Astrocyte of the spinal cord (primary cell): ENCODE measurements at regions not wholly inside any gene's neighbourhood (a gene's known extent, or its start where the extent isn't known, plus 50 kb on each side); places are given as distances from the start of the nearest gene placed in this dataset.
"Not testable (repeated sequence)": the region's sequence is repeated elsewhere in the genome, so short reads cannot be mapped to it uniquely, and the experiment has no call there.

ENCODE experiments used
- DNase-seq: peaks from one replicate; pipeline ENCODE4 v3.0.0; 2011; ENCODE audit warnings: low read depth, low spot score
- H3K4me3 ChIP-seq: 2 replicates; pipeline ENCODE4 v1.5.1; 2011; ENCODE audit warnings: low read depth, mild to moderate bottlenecking, low read length, moderate library complexity
- CTCF ChIP-seq: IDR thresholded peaks from 2 replicates; pipeline ENCODE4 v1.5.1; 2012; ENCODE audit warnings: low read depth, mild to moderate bottlenecking, low read length, inconsistent platforms
- in situ Hi-C: cut with HindIII; loops from 2 replicates; pipeline ENCODE4 v1.10.0; 2017; ENCODE audit warnings: low sequenced_read_pairs

GRCh38 chr3:102909904-102910303 is 475.1 kb downstream of the ZPLD1 start:
- TF ChIP-seq CTCF: no peak
- in situ Hi-C loops: no loop called here
- no peak overlapping the region for H3K4me3 ChIP-seq
- no peak for DNase-seq

GRCh38 chr3:102916532-102916931 is 481.7 kb downstream of the ZPLD1 start:
- in situ Hi-C loops: no loop called here
- no peak for DNase-seq

GRCh38 chr3:102926618-102927017 is 491.8 kb downstream of the ZPLD1 start:
- in situ Hi-C loops: no loop called here
- TF ChIP-seq CTCF: no peak

More at GRCh38 chr3:102916532-102916931, 481.7 kb downstream of the ZPLD1 start:
- TF ChIP-seq CTCF: no peak
- no peak overlapping the region for H3K4me3 ChIP-seq

GRCh38 chr3:102933377-102933776 is 498.6 kb downstream of the ZPLD1 start:
- no peak for TF ChIP-seq CTCF
- in situ Hi-C loops: no loop called here
- no peak for DNase-seq
- H3K4me3 ChIP-seq: no peak overlapping the region

More at GRCh38 chr3:102926618-102927017, 491.8 kb downstream of the ZPLD1 start:
- no peak overlapping the region for H3K4me3 ChIP-seq
- DNase-seq: no peak

GRCh38 chr3:102936511-102937045 is 501.8 kb downstream of the ZPLD1 start:
- in situ Hi-C loops: no loop called here
- no peak overlapping the region for H3K4me3 ChIP-seq
- peak; percentile 56 for DNase-seq
- TF ChIP-seq CTCF: no peak

GRCh38 chr3:102941786-102942185 is 507.0 kb downstream of the ZPLD1 start:
- in situ Hi-C loops: no loop called here
- no peak for TF ChIP-seq CTCF
- DNase-seq: peak; percentile 16
- no peak overlapping the region for H3K4me3 ChIP-seq

- H3K4me3 ChIP-seq, in situ Hi-C loops, DNase-seq: not testable (repeated sequence)
These were observed 511.6 kb downstream of the ZPLD1 start for GRCh38 chr3:102946445-102946844.
